ENCODE measurements at regions not wholly inside any gene's neighbourhood (a gene's known extent, or its start where the extent isn't known, plus 50 kb on each side); places are given as distances from the start of the nearest gene placed in this dataset.

DNA sequence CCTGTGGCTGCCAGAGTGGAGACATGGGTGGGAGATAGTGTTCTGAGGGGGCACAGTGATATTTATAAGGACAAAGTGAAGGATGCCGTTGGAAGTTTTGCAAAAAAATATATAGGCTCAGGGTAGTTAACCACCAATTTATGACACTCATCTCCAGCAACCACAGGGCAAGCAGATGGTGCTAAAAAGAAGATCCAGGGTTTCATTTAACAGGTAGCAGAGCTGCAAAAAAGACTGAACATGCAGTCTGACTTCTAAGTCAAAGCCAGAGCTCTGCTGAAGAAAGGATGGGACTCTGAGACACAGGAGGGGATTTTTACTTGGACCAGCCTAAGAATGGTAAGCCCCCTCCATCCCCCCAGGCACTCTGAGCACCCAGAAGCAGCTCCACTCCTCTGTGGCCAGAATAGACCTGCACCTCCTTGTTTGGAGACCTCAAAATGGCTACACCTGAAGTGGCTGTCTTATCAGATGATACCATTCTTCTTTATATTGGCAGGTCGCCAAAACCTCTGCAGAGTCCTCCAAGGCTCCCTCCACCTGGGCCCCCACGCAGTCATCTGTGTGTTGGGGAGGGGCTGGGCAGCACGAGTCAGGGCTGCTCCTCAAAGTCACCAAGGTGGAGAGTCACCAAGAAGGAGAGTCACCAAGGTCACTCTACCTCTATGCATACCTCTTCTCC, 161.4 kb upstream of the FAM9B start:
- TF ChIP-seq POLR2A (IDR thresholded peaks at IDR 0.05): no peak
- TF ChIP-seq, protein P1, sequence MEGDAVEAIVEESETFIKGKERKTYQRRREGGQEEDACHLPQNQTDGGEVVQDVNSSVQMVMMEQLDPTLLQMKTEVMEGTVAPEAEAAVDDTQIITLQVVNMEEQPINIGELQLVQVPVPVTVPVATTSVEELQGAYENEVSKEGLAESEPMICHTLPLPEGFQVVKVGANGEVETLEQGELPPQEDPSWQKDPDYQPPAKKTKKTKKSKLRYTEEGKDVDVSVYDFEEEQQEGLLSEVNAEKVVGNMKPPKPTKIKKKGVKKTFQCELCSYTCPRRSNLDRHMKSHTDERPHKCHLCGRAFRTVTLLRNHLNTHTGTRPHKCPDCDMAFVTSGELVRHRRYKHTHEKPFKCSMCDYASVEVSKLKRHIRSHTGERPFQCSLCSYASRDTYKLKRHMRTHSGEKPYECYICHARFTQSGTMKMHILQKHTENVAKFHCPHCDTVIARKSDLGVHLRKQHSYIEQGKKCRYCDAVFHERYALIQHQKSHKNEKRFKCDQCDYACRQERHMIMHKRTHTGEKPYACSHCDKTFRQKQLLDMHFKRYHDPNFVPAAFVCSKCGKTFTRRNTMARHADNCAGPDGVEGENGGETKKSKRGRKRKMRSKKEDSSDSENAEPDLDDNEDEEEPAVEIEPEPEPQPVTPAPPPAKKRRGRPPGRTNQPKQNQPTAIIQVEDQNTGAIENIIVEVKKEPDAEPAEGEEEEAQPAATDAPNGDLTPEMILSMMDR (IDR thresholded peaks at IDR 0.05): no peak

Measured in adrenal gland (tissue), 5 donors.